Astrocyte of the spinal cord (primary cell): ENCODE measurements at regions not wholly inside any gene's neighbourhood (a gene's known extent, or its start where the extent isn't known, plus 50 kb on each side); places are given as distances from the start of the nearest gene placed in this dataset.

Source experiments
- DNase-seq: peaks from one replicate; pipeline ENCODE4 v3.0.0; 2011; ENCODE audit warnings: low read depth, low spot score
- H3K4me3 ChIP-seq: 2 replicates; pipeline ENCODE4 v1.5.1; 2011; ENCODE audit warnings: low read depth, mild to moderate bottlenecking, low read length, moderate library complexity
- in situ Hi-C: cut with HindIII; loops from 2 replicates; pipeline ENCODE4 v1.10.0; 2017; ENCODE audit warnings: low sequenced_read_pairs
- TF ChIP-seq, protein P1 (sequence below): IDR thresholded peaks from 2 replicates; pipeline ENCODE4 v1.5.1; 2012; ENCODE audit warnings: low read depth, mild to moderate bottlenecking, low read length, inconsistent platforms

DNA sequence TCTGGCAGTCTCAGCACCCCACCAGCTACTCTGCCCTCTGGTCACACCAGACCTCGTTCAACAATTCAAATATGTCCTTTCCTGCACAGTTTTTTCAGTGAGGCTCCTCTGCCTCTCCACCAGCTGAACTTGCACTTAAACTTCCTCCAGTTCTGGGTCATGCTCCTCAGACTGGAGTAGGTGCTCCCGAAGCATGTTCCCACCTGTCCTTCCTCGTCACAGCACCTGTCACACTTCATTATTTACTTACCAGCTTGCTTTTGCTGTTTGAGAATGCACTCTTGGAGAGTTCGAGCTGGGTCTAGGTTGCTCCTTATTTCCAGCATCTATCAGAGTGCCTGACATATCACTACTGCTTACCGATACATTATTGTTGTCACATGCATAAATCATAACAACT is 144.8 kb upstream of the TTC29 start:
- DNase-seq = no peak
- no peak overlapping the region for H3K4me3 ChIP-seq
- in situ Hi-C loops = no loop called here
- TF ChIP-seq, protein P1, sequence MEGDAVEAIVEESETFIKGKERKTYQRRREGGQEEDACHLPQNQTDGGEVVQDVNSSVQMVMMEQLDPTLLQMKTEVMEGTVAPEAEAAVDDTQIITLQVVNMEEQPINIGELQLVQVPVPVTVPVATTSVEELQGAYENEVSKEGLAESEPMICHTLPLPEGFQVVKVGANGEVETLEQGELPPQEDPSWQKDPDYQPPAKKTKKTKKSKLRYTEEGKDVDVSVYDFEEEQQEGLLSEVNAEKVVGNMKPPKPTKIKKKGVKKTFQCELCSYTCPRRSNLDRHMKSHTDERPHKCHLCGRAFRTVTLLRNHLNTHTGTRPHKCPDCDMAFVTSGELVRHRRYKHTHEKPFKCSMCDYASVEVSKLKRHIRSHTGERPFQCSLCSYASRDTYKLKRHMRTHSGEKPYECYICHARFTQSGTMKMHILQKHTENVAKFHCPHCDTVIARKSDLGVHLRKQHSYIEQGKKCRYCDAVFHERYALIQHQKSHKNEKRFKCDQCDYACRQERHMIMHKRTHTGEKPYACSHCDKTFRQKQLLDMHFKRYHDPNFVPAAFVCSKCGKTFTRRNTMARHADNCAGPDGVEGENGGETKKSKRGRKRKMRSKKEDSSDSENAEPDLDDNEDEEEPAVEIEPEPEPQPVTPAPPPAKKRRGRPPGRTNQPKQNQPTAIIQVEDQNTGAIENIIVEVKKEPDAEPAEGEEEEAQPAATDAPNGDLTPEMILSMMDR = no peak

DNA sequence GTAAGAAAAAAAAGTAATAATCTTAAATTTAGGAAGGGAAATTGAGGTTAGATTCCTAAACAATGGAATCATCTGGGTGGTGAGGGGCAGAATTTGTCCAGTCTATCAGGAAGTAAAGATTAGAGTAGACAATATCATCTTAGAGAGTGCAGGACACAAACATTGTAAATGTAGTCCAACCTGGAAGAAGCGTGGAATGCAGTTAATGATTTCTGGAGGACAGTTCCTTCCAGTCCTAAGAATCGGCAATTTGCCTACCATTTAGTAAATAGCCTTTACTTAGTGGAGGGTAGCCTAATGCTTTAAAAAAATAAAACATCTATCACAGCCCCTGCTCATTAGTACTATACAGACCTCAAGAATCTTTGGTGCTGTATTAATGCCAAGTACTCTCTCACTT is 147.5 kb upstream of the TTC29 start:
- in situ Hi-C loops = no loop called here
- no peak for DNase-seq
- TF ChIP-seq, protein P1 = no peak

DNA sequence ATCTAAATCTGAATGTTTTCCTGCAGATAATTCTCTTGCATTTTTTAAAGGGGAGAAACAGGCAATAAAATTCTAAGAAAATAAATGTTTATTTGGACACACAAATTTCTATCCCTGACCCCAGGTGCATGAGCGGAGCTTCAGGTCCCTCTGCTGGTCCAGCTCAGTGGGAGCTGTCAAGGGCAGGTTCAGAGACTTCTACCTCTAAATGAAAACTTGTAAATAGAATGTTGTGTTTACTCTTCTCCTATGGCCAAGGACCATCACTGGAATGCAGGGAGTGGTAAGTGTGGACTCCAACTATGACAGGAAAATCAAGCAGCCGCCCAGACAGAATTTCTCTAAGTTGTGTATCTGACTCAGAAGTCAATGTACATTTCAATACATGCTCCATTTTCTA is 148.6 kb upstream of the TTC29 start:
- no peak overlapping the region for H3K4me3 ChIP-seq
- no peak for DNase-seq
- in situ Hi-C loops = no loop called here
- TF ChIP-seq, protein P1 = peak; percentile 31

More for the DNA sequence above, 147.5 kb upstream of the TTC29 start:
- no peak overlapping the region for H3K4me3 ChIP-seq

DNA sequence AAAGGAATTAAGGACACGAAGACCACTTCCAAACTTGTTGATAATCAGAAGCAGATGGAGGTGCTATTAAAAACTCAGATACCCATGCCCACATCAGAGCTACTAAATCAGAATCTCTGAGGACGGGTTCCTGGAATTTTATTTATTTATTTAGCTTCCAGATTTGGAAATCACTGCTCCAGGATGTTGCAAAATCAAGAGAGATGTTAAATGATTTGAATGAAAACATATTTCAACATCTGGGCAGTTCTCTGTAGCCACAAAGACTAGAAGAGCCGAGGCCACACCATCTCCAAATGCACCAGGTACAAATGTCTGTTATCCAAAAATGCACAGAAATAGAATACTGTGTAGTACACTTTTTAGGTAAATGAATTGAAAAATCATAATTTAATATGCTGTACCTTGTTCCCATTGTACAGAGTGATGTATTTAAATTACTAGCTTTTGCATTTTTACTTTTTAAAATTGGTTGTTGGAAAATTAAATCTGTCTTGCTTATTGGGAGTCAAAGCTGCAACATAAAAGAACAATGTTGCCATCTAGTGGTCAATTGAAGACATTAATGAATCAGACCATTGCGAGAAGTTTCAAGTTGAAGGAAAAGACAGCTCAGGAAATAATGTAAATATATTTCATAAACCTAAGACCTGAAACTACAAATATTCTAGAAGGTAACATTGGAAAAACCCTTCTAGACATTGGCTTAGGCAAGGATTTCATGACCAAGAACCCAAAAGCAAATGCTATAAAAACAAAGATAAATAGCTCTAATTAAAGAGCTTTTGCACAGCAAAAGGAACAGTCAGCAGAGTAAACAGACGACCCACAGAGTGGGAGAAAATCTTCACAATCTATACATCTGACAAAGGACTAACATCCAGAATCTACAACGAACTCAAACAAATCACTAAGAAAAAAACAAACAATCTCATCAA is 151.3 kb upstream of the TTC29 start:
- TF ChIP-seq, protein P1 = peak; percentile 35
- DNase-seq = peak; percentile 73
- in situ Hi-C loops = no loop called here
- H3K4me3 ChIP-seq = no peak overlapping the region

- in situ Hi-C loops = no loop called here
- TF ChIP-seq, protein P1 = no peak
- H3K4me3 ChIP-seq = no peak overlapping the region
- no peak for DNase-seq
These were observed 156.0 kb upstream of the TTC29 start for GRCh38 chr4:147101678-147102077.

GRCh38 chr4:147102596-147102995 is 156.9 kb upstream of the TTC29 start:
- DNase-seq = no peak
- in situ Hi-C loops = no loop called here
- H3K4me3 ChIP-seq = no peak overlapping the region
- TF ChIP-seq, protein P1 = no peak
